Neuronal stem cell (in vitro differentiated cells): ENCODE measurements at regions not wholly inside any gene's neighbourhood (a gene's known extent, or its start where the extent isn't known, plus 50 kb on each side); places are given as distances from the start of the nearest gene placed in this dataset.

Experiments
- DNase-seq: peaks from one replicate; pipeline ENCODE4 v3.0.0-alpha.2; 2013; ENCODE audit warnings: low spot score
- H2AFZ ChIP-seq: one replicate; pipeline ENCODE4 v1.6.1; 2013; ENCODE audit warnings: mild to moderate bottlenecking, low read length, inconsistent platforms
- H2AK5ac ChIP-seq: 2 replicates; pipeline ENCODE4 v1.6.1; 2013; ENCODE audit warnings: low read depth, mild to moderate bottlenecking, inconsistent platforms, low read length, moderate library complexity, mixed read lengths
- H2BK120ac ChIP-seq: 2 replicates; pipeline ENCODE4 v1.6.1; 2013; ENCODE audit warnings: low read depth, mild to moderate bottlenecking, inconsistent platforms, low read length, moderate library complexity, mixed read lengths
- H2BK12ac ChIP-seq: one replicate; pipeline ENCODE4 v1.6.1; 2013; ENCODE audit warnings: low read length, inconsistent platforms
- H2BK15ac ChIP-seq: 2 replicates; pipeline ENCODE4 v1.6.1; 2013; ENCODE audit warnings: mild to moderate bottlenecking, low read length, inconsistent platforms, mixed read lengths
- H2BK5ac ChIP-seq: one replicate; pipeline ENCODE4 v1.6.1; 2013; ENCODE audit warnings: inconsistent platforms, mild to moderate bottlenecking, low read length, moderate library complexity
- H3K14ac ChIP-seq: one replicate; pipeline ENCODE4 v1.6.1; 2013; ENCODE audit warnings: low read length, inconsistent platforms
- H3K18ac ChIP-seq: 2 replicates; pipeline ENCODE4 v1.6.1; 2013; ENCODE audit warnings: low read length, inconsistent platforms
- H3K23ac ChIP-seq: 2 replicates; pipeline ENCODE4 v1.6.1; 2013; ENCODE audit warnings: low read depth, mild to moderate bottlenecking, mixed read lengths, low read length, inconsistent platforms; ENCODE audit not compliant: poor library complexity
- H3K27ac ChIP-seq: replicated peaks from 3 replicates; pipeline ENCODE4 v1.5.1; 2013; ENCODE audit warnings: low read length, inconsistent platforms
- H3K27me3 ChIP-seq, 3 experiments: 2 replicates each; pipeline ENCODE4 v1.6.1; 2013; ENCODE audit warnings: low read length in 3 of 3, mild to moderate bottlenecking in 2 of 3, inconsistent platforms in 1 of 3, low read depth in 1 of 3, mixed read lengths in 1 of 3, moderate library complexity in 1 of 3; ENCODE audit not compliant: control insufficient read depth in 3 of 3, insufficient read depth in 3 of 3
- H3K36me3 ChIP-seq, 2 donors: replicated peaks in 1 of 2; 2 replicates each; pipeline ENCODE4 v1.6.1; 2013; ENCODE audit warnings: low read length in 2 of 2; ENCODE audit not compliant: control insufficient read depth in 2 of 2, insufficient read depth in 2 of 2
- H3K4ac ChIP-seq: 2 replicates; pipeline ENCODE4 v1.6.1; 2013; ENCODE audit warnings: inconsistent platforms, mild to moderate bottlenecking, low read length, moderate library complexity
- H3K4me1 ChIP-seq, 2 donors: 1 replicate in 1 of 2; 2 replicates in 1 of 2; pipeline ENCODE4 v1.6.1; 2013; ENCODE audit warnings: low read length in 2 of 2, low read depth in 1 of 2; ENCODE audit not compliant: control insufficient read depth in 2 of 2, insufficient read depth in 1 of 2
- H3K4me2 ChIP-seq: one replicate; pipeline ENCODE4 v1.6.1; 2013; ENCODE audit warnings: mild to moderate bottlenecking, low read length, inconsistent platforms; ENCODE audit not compliant: insufficient read depth, poor library complexity, severe bottlenecking
- H3K4me3 ChIP-seq, 2 donors: 2 replicates each; pipeline ENCODE4 v1.5.1; 2013; ENCODE audit warnings: low read length in 2 of 2, mild to moderate bottlenecking in 2 of 2, inconsistent platforms in 1 of 2, moderate library complexity in 1 of 2
- H3K79me1 ChIP-seq: one replicate; pipeline ENCODE4 v1.6.1; 2013; ENCODE audit warnings: low read depth, mild to moderate bottlenecking, inconsistent platforms, low read length, moderate library complexity
- H3K9ac ChIP-seq: one replicate; pipeline ENCODE4 v1.6.1; 2013; ENCODE audit warnings: mild to moderate bottlenecking, low read depth, low read length, inconsistent platforms; ENCODE audit not compliant: poor library complexity
- H3K9me3 ChIP-seq, 2 donors: replicated peaks in 1 of 2; 2 replicates each; pipeline versions ENCODE3 to v1.6.1; 2013; ENCODE audit warnings: low read length in 2 of 2, mild to moderate bottlenecking in 2 of 2, inconsistent platforms in 1 of 2, low read depth in 1 of 2, mixed read lengths in 1 of 2, moderate library complexity in 1 of 2; ENCODE audit not compliant: control insufficient read depth in 2 of 2, insufficient read depth in 1 of 2
- H4K8ac ChIP-seq: one replicate; pipeline ENCODE4 v1.6.1; 2013; ENCODE audit warnings: low read depth, mild to moderate bottlenecking, inconsistent platforms, low read length, moderate library complexity
- H4K91ac ChIP-seq: one replicate; pipeline ENCODE4 v1.6.1; 2013; ENCODE audit warnings: low read length, low read depth, mild to moderate bottlenecking, inconsistent platforms; ENCODE audit not compliant: poor library complexity
- WGBS, 2 donors: extraction: QIAGEN DNeasy Blood & Tissue Kit; methylation state at CpG; one replicate each; pipeline ENCODE4 v1.1.7; 2013; ENCODE audit warnings: missing lambda C conversion rate in 2 of 2, mixed read lengths in 1 of 2; ENCODE audit not compliant: insufficient read length in 2 of 2, insufficient replicate concordance in 1 of 2; ENCODE audit errors: extremely low coverage in 2 of 2; 5-methylcytosine and 5-hydroxymethylcytosine counted together

DNA sequence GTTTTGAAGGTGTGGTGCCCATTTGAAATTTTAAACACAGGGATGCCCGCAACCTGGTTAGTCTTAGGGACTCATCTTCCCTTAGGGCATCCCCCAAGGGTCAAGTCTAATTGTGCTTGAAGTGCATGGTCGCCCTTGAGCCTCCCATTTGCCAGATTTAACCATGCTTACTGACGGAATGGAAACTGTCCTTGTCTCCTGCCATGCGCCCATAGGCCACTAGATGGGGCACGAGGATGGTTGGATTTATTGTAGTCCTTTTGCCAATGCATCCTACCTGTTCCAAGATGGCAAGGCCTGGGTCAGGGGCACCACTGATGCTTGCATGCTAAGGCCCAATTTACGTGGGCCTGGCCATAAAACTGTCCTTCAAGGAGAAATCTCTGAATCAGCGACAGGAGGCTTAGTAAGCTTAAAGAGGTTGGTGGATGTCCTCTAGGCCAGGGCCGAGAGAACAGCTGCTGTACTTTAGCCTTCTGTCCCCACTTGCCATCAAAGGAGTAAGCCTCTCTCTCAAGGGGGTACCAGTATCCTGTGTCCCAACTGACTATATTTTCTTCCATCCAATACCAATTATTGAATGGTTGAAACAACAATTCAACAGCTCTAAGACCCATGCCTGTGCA, 355.4 kb downstream of the OTOL1 start:
- H3K18ac ChIP-seq = no peak overlapping the region
- no peak overlapping the region for H4K91ac ChIP-seq
- H3K4ac ChIP-seq = no peak overlapping the region
- no peaks in the 10 kb centered on the region for H3K9me3 ChIP-seq
- no peak overlapping the region for H3K4me3 ChIP-seq
- WGBS, 2 donors = no CpG with 5 or more reads among the region's 8 CpGs
- no peak overlapping the region for H3K4me2 ChIP-seq
- no peak overlapping the region for H2BK12ac ChIP-seq
- H3K36me3 ChIP-seq = no peaks in the 10 kb centered on the region
- H3K27me3 ChIP-seq = no peaks in the 10 kb centered on the region
- H2BK15ac ChIP-seq = no peak overlapping the region
- H3K27ac ChIP-seq = no peak overlapping the region
- H2BK120ac ChIP-seq = no peak overlapping the region
- no peak overlapping the region for H3K9ac ChIP-seq
- H2BK5ac ChIP-seq = no peak overlapping the region
- no peak overlapping the region for H3K23ac ChIP-seq
- H3K14ac ChIP-seq = no peak overlapping the region
- no peak overlapping the region for H4K8ac ChIP-seq
- DNase-seq = peak; percentile 37
- no peaks in the 10 kb centered on the region for H3K79me1 ChIP-seq
- no peak overlapping the region for H2AFZ ChIP-seq
- H3K4me1 ChIP-seq = no peaks in the 10 kb centered on the region
- no peak overlapping the region for H2AK5ac ChIP-seq

GRCh38 chr3:161852744-161853143, 356.1 kb downstream of the OTOL1 start:
- Histone ChIP-seq H2BK12ac (no peak overlapping the region), H3K9me3 (no peaks in the 10 kb centered on the region), H2BK15ac (no peak overlapping the region), H3K27me3 (no peaks in the 10 kb centered on the region), H3K14ac (no peak overlapping the region), H3K36me3 (no peaks in the 10 kb centered on the region), H4K91ac (no peak overlapping the region), H3K4me2 (no peak overlapping the region), H3K4ac (no peak overlapping the region), H3K23ac (no peak overlapping the region), H3K4me3 (no peak overlapping the region), H3K4me1 (no peaks in the 10 kb centered on the region), H2BK5ac (no peak overlapping the region), H3K27ac (no peak overlapping the region), H3K18ac (no peak overlapping the region), H2AFZ (peak overlapping the region; percentile 18), H2AK5ac (no peak overlapping the region), H3K9ac (no peak overlapping the region), H2BK120ac (no peak overlapping the region), H4K8ac (no peak overlapping the region), H3K79me1 (no peaks in the 10 kb centered on the region)
- DNase-seq = no peak
- no CpG with 5 or more reads among the region's 9 CpGs for WGBS, 2 donors

- no peak overlapping the region for H3K4ac ChIP-seq
- H3K4me1 ChIP-seq = no peaks in the 10 kb centered on the region
- no peak overlapping the region for H4K91ac ChIP-seq
- no peak for DNase-seq
- WGBS, 2 donors = no CpG with 5 or more reads among the region's 7 CpGs
- no peaks in the 10 kb centered on the region for H3K9me3 ChIP-seq
- no peak overlapping the region for H2BK5ac ChIP-seq
- no peak overlapping the region for H3K4me2 ChIP-seq
- H2BK15ac ChIP-seq = no peak overlapping the region
- H3K23ac ChIP-seq = no peak overlapping the region
- H3K14ac ChIP-seq = no peak overlapping the region
- no peak overlapping the region for H3K18ac ChIP-seq
- no peak overlapping the region for H3K9ac ChIP-seq
- H2BK12ac ChIP-seq = no peak overlapping the region
- no peak overlapping the region for H4K8ac ChIP-seq
- H2BK120ac ChIP-seq = no peak overlapping the region
- H2AK5ac ChIP-seq = no peak overlapping the region
- H3K27me3 ChIP-seq = no peaks in the 10 kb centered on the region
- H2AFZ ChIP-seq = peak overlapping the region; percentile 74
- no peaks in the 10 kb centered on the region for H3K36me3 ChIP-seq
- no peaks in the 10 kb centered on the region for H3K79me1 ChIP-seq
- H3K4me3 ChIP-seq = no peak overlapping the region
- H3K27ac ChIP-seq = no peak overlapping the region
These were observed 357.7 kb downstream of the OTOL1 start for GRCh38 chr3:161854232-161854771.

DNA sequence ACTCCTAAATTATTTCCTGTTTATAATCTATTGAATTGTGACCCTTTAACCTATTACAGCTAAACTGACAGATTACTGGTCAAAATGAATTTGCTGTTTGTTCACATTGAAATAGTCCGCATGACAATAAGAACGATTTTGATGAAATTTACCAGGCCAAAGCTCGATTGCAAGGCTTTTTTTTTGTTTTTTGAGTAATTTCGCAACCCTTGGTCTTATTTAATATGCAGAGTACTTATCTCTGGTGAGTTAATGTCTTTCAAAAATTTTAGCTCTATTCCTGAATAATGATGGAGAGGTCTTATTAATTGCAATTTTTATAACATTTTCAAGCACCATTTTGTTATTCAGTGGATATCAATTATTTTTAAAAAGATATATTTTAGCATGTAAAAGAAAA, 362.4 kb downstream of the OTOL1 start:
- Histone ChIP-seq H3K18ac (no peak overlapping the region), H3K27ac (no peak overlapping the region), H4K8ac (no peak overlapping the region), H4K91ac (no peak overlapping the region), H3K9me3 (no peaks in the 10 kb centered on the region), H2AFZ (no peak overlapping the region), H3K27me3 (no peaks in the 10 kb centered on the region), H2AK5ac (no peak overlapping the region), H3K4me2 (no peak overlapping the region), H3K79me1 (no peaks in the 10 kb centered on the region), H3K4me3 (no peak overlapping the region), H3K36me3 (no peaks in the 10 kb centered on the region), H3K4me1 (no peaks in the 10 kb centered on the region), H2BK5ac (no peak overlapping the region), H3K4ac (no peak overlapping the region), H3K9ac (no peak overlapping the region), H2BK15ac (no peak overlapping the region), H3K14ac (no peak overlapping the region), H2BK120ac (no peak overlapping the region), H2BK12ac (no peak overlapping the region), H3K23ac (no peak overlapping the region)
- no CpG with 5 or more reads among the region's 4 CpGs for WGBS, 2 donors
- no peak for DNase-seq
